GM18498 (cell line): ENCODE measurements at regions not wholly inside any gene's neighbourhood (a gene's known extent, or its start where the extent isn't known, plus 50 kb on each side); places are given as distances from the start of the nearest gene placed in this dataset.

Source experiments
- ATAC-seq: cut with Tn5 transposase; IDR thresholded peaks from one replicate; pipeline ENCODE4 v1.9.1; 2021; ENCODE audit warnings: mild to moderate bottlenecking, moderate library complexity; ENCODE audit not compliant: unreplicated experiment

- no peak for ATAC-seq
These were observed 184.9 kb downstream of the PCSK1 start for GRCh38 chr5:96248131-96248530.

- no peak for ATAC-seq
These were observed 185.3 kb downstream of the PCSK1 start for GRCh38 chr5:96247708-96248107.

- no peak for ATAC-seq
These were observed 185.8 kb downstream of the PCSK1 start for GRCh38 chr5:96247097-96247701.

DNA sequence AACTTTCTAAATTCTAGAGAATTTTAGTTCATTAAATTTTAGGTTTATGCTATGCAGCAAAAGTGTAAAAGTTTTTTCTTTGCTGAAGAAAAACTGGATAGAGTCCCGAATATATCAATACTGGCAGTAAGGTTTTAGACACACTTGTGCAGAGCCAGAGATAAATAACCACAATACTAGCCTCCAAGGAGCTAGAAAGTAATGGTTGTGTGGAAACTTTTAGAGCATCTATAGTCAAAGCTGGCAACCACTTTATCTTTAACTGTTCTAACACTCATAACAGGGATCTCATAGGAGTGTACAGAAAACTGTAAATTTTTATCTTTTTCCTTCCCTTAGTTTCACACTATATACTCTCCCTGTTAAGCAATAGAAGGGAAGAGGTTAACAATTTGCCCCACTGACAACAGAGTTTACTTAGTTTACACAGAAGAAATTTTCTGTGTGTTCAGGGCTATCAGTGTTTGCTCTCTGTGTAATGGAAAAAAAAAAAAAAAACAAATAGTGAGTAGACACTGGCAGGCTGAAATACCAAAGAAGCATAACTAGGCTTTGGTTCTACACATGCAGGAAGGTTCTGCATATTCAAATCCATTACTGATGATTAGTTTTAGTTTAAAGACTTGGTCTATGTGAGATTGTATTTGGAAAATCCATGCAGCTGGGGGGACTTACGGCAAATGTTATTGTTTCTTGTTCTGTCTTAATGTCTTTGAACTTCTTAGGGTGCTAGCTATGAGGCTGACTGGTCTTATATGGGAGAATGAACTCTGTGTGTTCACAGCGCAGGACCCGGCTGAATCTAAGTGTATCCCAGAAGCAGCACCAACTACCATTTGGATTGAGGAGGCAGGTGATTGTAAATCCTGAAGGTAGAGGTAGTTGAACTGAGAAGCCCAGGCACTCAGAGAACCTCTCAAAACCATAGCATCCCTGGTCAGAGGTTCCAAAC lies 187.6 kb downstream of the PCSK1 start:
- ATAC-seq = no peak

GRCh38 chr5:96244696-96245095 lies 188.4 kb downstream of the PCSK1 start:
- ATAC-seq = no peak

DNA sequence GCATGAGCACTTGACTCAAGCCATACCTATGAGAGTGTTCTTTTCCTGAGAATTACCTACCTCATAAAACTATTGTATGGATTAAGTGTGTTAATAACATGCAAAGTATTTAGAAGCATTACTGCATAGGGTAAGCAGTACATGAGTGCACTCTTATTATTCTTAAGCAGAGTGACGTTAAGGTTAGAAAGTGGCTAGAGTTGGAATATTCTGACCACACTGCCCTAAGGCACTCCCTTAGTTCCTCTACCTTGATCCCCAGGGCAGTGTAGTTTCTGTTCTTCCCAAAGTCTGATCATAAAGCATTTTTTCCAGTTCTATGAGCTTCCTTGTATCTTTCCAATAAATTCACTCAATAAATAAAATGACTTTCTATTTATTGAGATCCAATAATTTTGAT lies 189.2 kb downstream of the PCSK1 start:
- no peak for ATAC-seq

- no peak for ATAC-seq
These were observed 189.8 kb downstream of the PCSK1 start for GRCh38 chr5:96243203-96243602.

- ATAC-seq = no peak
These were observed 190.5 kb downstream of the PCSK1 start for GRCh38 chr5:96242571-96242970.

DNA sequence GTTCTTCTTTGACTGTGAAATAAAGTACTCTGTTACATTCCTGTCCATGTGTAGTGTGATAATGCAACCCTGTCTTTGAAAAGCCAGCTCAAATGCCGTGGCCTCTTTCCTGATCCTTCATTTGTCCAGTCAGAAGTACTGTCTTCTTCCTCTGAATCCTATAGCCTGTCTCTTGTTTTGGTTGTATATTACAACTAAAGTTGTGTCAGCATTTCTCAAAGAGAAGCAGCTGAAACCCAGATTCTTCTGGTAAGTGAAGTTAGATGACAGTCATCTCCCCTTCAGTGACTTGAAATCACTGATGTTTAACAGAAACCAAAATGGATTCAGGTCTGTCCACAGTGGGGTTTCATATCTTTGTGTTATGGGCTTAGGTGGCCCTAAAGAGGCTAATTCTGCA lies 196.2 kb downstream of the PCSK1 start:
- ATAC-seq = no peak

- ATAC-seq = no peak
These were observed 197.0 kb downstream of the PCSK1 start for GRCh38 chr5:96236051-96236450.

DNA sequence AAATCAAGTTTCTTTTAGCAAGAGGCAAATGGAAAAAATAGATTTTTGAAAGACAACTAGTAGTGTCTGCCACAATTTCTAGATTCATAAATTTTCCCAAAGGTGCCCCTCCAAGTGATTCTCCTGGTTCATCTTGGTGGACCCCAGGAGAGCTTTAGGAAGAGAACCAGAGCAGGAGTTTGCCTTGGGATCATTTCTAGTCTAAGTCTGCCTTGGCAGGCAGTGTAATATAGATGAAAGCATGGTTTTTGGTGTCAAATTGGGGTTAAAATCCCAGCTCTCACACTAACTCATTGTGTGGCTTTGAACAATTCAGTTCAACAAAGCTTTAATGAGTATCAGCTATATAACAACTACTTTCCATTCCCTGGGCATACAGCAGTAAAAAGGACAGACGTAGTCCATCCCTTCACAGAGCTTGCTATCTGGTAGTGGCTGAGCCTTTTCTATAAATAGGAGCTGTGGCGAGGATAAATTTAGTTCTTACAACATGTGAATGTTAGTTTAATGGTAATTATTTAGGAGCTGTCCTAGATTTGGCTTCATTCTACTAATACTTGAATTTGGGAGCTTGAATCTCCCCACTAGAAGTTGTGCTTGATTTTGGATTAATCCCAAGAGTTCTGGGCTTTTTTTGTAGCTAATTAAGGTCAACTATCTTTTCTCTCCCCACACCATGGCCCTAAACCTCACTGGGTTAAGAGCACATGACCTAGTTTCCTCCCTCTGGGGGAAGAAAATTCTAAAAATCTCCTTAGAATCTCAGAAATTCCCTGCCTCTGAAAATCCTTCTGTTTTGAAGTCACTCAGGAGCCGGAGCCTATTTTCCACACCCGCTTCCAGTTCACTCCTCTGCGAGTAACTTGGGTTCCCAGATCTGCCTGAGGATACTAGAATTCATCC lies 197.8 kb downstream of the PCSK1 start:
- no peak for ATAC-seq

GRCh38 chr5:96232602-96233001 lies 200.4 kb downstream of the PCSK1 start:
- ATAC-seq = no peak

DNA sequence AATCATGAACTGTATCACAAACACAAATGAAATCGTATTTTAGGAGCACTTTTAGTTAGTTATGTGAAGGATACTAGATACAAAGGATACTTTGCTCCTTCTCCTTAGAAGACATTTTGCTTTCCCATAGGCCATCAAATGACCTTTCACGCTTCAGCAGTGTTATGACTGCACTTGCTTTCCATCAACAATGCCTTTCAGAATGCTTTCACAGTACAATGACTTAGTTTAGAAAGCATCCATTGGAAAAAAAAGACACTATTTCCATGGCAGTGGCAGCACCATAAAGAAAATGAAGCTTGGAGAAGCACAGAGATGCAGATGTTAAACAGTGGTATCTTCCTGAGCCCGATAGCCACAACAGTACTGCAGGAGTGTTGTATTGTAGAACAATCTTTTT lies 203.9 kb downstream of the PCSK1 start:
- ATAC-seq = no peak

DNA sequence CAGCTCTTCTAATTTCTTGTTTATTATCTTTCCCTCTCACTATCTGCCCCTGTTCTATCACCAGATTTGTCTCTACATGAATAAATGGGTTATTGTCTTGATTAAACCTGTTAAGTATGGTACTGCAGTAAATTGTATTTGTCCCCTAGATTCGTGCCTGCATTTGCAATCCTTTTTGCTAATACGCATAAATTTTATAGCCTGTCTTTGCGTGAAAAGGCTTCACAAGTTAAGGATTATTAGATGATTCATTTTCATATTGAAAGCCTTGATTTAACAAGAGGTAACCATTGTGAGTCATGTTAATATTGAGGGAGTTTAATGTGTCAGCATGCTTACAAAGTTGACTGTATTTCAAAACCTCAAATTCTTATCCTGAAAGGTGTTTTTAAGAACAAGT lies 204.6 kb downstream of the PCSK1 start:
- no peak for ATAC-seq

GRCh38 chr5:96227957-96228356 lies 205.1 kb downstream of the PCSK1 start:
- no peak for ATAC-seq

- no peak for ATAC-seq
These were observed 206.0 kb downstream of the PCSK1 start for GRCh38 chr5:96226941-96227552.

DNA sequence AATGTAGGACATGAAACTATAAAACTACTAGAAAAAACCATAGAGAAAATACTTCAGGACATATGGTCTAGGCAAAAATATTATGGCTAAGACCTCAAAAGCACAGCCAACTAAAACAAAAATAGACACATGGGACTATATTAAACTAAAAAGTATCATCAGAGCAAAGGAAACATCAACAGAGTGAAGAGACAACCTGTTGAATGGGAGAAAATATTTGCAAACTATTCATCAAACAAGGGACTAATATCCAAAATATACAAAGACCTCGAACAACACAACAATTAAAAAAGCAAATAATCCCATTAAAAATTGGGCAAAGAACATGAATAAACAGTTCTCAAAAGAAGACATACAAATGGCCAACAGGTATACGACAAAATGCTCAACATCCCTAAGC lies 210.9 kb downstream of the PCSK1 start:
- no peak for ATAC-seq

DNA sequence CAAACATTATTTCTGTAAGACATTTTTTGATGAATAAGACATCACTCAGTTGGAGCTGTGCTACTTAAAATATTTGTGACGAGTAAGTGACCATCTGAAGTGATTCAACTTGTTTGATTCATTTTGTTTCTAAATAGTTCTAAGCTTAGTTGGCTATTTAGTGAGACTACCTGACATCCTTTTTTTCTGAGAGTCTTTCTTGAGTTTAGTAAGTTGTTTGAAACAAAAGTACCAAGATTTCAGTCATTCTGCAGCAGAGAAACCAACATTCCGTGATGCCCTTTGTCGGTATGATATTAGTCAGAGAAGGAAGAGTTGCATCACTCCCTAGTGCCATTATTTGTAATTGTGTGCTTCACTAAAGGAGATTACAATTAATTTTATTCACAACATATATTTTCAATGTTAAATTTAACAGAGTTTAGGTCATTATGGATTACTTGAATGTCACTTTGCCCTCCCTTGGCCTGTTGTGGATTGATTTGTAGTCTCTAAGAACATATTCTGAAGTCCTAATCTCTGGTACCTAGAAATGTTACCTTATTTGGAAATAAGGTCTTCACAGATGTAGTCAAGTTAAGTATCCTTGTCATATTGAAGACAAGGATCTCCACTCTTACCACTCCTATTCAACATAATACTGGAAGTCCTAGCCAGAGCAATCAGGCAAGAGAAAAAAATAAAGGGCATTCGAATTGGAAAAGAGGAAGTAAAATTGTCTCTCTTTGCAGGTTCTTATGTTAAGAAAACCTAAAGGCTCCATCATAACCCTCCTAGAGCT lies 212.2 kb downstream of the PCSK1 start:
- no peak for ATAC-seq

DNA sequence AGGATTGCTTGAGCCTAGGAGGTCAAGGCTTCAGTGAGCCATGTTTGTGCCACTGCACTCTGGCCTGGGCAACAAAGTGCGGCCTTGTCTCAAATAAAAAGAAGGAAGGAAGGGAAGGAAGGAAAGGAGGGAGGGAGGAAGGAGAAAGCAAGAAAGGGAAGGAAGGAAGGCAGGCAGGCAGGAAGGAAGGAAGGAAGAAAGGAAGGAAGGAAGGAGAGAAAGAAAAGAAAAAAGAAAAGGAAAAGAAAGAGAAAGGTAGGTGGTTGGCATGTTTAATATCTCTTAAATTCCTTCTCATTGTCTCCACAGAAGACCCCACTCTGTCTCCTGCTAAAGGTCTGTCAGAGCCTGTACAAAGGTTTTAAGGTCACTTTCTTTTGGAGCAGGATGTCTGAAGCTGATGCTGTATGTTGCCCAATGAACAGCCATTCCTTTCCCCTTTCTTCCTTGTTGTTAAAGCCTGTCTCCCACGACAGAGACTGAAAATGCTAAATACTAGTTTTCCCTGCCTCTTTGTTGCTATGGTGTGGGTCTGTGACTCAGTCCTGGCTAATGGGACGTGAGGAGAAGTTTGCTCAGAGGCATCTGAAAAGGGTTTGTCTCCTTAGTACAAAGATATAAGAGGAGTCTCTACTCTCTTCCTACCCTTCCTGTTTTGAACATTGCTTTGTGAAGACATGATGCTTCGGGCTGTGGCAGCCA lies 213.3 kb downstream of the PCSK1 start:
- no peak for ATAC-seq

GRCh38 chr5:96218653-96219052 lies 214.4 kb downstream of the PCSK1 start:
- ATAC-seq = no peak
